Epithelial cell of proximal tubule (primary cell): ENCODE measurements at regions not wholly inside any gene's neighbourhood (a gene's known extent, or its start where the extent isn't known, plus 50 kb on each side); places are given as distances from the start of the nearest gene placed in this dataset.
"Not testable (repeated sequence)": the region's sequence is repeated elsewhere in the genome, so short reads cannot be mapped to it uniquely, and the experiment has no call there.

Source experiments
- DNase-seq: peaks from one replicate; pipeline ENCODE4 v3.0.0-alpha.2; 2011; ENCODE audit warnings: low read depth
- H3K4me3 ChIP-seq: 2 replicates; pipeline ENCODE4 v1.5.1; 2011; ENCODE audit warnings: low read depth, mild to moderate bottlenecking, low read length
- TF ChIP-seq, protein P1 (sequence below): conservative IDR thresholded peaks from 2 replicates; pipeline ENCODE4 v1.5.1; 2012; ENCODE audit warnings: low read depth, mild to moderate bottlenecking, low read length

DNA sequence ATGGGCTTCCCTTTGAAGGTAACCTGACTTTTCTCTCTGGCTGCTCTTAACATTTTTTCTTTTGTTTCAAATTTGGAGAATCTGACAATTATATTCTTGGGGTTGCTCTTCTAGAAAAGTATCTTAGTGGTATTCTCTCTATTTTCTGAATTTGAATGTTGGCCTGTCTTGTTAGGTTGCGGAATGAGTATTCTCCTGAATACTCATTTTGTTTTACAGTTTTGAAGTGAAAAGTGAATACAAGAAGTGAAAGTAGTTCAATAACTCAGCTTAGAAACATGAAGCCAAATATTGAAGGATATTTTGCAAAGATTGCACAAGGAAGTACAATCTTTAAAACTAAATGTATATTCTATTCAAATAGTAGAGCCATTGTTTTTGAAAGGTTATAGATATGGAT is 120.2 kb upstream of the MAP3K4 start:
- TF ChIP-seq, protein P1, sequence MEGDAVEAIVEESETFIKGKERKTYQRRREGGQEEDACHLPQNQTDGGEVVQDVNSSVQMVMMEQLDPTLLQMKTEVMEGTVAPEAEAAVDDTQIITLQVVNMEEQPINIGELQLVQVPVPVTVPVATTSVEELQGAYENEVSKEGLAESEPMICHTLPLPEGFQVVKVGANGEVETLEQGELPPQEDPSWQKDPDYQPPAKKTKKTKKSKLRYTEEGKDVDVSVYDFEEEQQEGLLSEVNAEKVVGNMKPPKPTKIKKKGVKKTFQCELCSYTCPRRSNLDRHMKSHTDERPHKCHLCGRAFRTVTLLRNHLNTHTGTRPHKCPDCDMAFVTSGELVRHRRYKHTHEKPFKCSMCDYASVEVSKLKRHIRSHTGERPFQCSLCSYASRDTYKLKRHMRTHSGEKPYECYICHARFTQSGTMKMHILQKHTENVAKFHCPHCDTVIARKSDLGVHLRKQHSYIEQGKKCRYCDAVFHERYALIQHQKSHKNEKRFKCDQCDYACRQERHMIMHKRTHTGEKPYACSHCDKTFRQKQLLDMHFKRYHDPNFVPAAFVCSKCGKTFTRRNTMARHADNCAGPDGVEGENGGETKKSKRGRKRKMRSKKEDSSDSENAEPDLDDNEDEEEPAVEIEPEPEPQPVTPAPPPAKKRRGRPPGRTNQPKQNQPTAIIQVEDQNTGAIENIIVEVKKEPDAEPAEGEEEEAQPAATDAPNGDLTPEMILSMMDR, result no peak
- DNase-seq, result no peak
- H3K4me3 ChIP-seq, result no peak overlapping the region

GRCh38 chr6:160881148-160881808 is 110.3 kb upstream of the MAP3K4 start:
- DNase-seq, result no peak
- TF ChIP-seq, protein P1, result no peak
- no peak overlapping the region for H3K4me3 ChIP-seq

DNA sequence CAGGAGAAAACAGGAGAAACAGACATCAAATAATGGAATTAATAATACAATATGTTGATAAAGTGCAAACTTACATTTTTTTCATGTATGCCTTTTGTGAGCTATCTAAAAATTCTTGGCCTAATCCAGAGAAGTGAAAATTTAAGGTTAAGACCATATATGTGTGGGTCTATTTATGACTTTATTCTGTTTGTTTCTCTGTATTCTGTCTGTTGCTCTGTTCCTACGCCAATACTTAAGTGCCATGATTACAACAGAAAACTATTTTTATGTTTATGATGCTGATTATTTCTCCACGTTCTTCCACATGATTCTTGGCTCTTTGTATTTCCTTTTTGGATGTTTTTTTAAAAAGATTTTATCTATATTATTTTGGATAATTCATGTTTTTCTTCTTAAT is 109.6 kb upstream of the MAP3K4 start:
- no peak for DNase-seq
- TF ChIP-seq, protein P1, result no peak
- H3K4me3 ChIP-seq, result no peak overlapping the region

- DNase-seq, result no peak
- TF ChIP-seq, protein P1, result no peak
- no peak overlapping the region for H3K4me3 ChIP-seq
These were observed 108.7 kb upstream of the MAP3K4 start for GRCh38 chr6:160882791-160883279.

DNA sequence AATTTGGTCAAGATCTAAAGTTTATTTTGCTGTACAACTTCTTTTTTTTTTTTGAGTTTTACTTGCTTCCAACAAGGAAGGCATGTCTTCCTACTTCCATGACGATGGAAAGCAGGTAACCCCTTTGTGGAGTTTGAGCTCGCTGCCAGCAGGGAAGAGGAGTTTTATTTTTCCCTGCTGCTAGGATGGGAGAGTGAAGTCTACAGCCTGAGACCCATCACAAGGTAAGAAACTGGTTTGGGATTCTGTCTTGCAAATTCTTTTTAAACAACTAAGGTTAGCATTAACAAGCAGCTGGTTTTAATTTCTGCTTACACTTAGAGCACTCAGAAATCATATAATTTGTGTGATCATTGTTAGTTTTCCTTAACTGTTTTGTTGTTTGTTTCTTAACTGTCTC is 108.0 kb upstream of the MAP3K4 start:
- no peak overlapping the region for H3K4me3 ChIP-seq
- TF ChIP-seq, protein P1, result no peak
- DNase-seq, result no peak

- no peak overlapping the region for H3K4me3 ChIP-seq
- no peak for DNase-seq
- TF ChIP-seq, protein P1, result no peak
These were observed 107.6 kb upstream of the MAP3K4 start for GRCh38 chr6:160883999-160884398.

DNA sequence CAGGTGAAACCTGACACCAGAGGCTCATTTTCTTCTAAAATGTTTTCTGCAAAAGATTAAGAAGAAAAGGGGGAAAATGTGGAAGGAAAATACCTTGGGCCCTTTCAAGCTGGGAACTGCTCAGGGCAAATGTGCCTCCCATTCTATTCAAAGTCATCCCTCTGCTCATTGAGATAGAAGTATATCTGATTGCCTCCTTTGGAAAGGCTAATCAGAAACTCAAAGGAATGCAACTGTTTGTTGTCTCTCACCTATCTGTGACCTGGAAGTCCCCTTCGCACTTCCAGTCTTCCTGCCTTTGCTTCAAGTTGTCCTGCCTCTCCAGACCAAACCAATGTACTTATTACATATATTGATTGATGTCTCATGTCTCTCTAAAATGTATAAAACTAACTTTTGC is 102.4 kb upstream of the MAP3K4 start:
- DNase-seq, H3K4me3 ChIP-seq: not testable (repeated sequence)
